GM19397 (cell line): ENCODE measurements at regions not wholly inside any gene's neighbourhood (a gene's known extent, or its start where the extent isn't known, plus 50 kb on each side); places are given as distances from the start of the nearest gene placed in this dataset.

Experiments used
- ATAC-seq: cut with Tn5 transposase; IDR thresholded peaks from one replicate; pipeline ENCODE4 v1.9.1; 2021; ENCODE audit warnings: mild to moderate bottlenecking, moderate library complexity; ENCODE audit not compliant: unreplicated experiment

GRCh38 chr9:73742412-73742811 lies 590.7 kb downstream of the ANXA1 start:
- no peak for ATAC-seq

GRCh38 chr9:73743826-73744225 lies 592.2 kb downstream of the ANXA1 start:
- no peak for ATAC-seq

GRCh38 chr9:73745598-73745997 lies 593.9 kb downstream of the ANXA1 start:
- ATAC-seq = no peak

- ATAC-seq = no peak
Observed at GRCh38 chr9:73753171-73753570, 601.5 kb downstream of the ANXA1 start.

- ATAC-seq = no peak
Observed at GRCh38 chr9:73761905-73762304, 610.2 kb downstream of the ANXA1 start.

- no peak for ATAC-seq
Observed at GRCh38 chr9:73773896-73774295, 622.2 kb downstream of the ANXA1 start.

GRCh38 chr9:73775757-73776156 lies 624.1 kb downstream of the ANXA1 start:
- no peak for ATAC-seq

- no peak for ATAC-seq
Observed at GRCh38 chr9:73780916-73781315, 629.3 kb downstream of the ANXA1 start.

GRCh38 chr9:73782166-73782565 lies 630.5 kb downstream of the ANXA1 start:
- ATAC-seq = no peak

GRCh38 chr9:73799446-73799845 lies 647.8 kb downstream of the ANXA1 start:
- no peak for ATAC-seq

GRCh38 chr9:73805111-73805510 lies 653.4 kb downstream of the ANXA1 start:
- ATAC-seq = no peak

GRCh38 chr9:73805853-73806458 lies 654.3 kb downstream of the ANXA1 start:
- no peak for ATAC-seq

GRCh38 chr9:73806876-73807275 lies 655.2 kb downstream of the ANXA1 start:
- ATAC-seq = no peak

- no peak for ATAC-seq
Observed at GRCh38 chr9:73807952-73808351, 656.3 kb downstream of the ANXA1 start.

- no peak for ATAC-seq
Observed at GRCh38 chr9:73810585-73811215, 659.0 kb downstream of the ANXA1 start.

GRCh38 chr9:73813546-73813945 lies 661.9 kb downstream of the ANXA1 start:
- no peak for ATAC-seq

- no peak for ATAC-seq
Observed at GRCh38 chr9:73816905-73817304, 665.2 kb downstream of the ANXA1 start.

GRCh38 chr9:73824671-73825070 lies 672.5 kb upstream of the RORB start:
- no peak for ATAC-seq

- no peak for ATAC-seq
Observed at GRCh38 chr9:73838871-73839270, 658.3 kb upstream of the RORB start.

- ATAC-seq = no peak
Observed at GRCh38 chr9:73839471-73839870, 657.7 kb upstream of the RORB start.

- no peak for ATAC-seq
Observed at GRCh38 chr9:73841018-73841417, 656.1 kb upstream of the RORB start.

GRCh38 chr9:73844135-73844534 lies 653.0 kb upstream of the RORB start:
- ATAC-seq = no peak

- ATAC-seq = no peak
Observed at GRCh38 chr9:73845539-73845938, 651.6 kb upstream of the RORB start.
